ENCODE measurements at regions not wholly inside any gene's neighbourhood (a gene's known extent, or its start where the extent isn't known, plus 50 kb on each side); places are given as distances from the start of the nearest gene placed in this dataset.

GRCh38 chr13:97091196-97091595 is 96.9 kb upstream of the OXGR1 start:
- no peak for TF ChIP-seq EZH2phosphoT487 (IDR thresholded peaks at IDR 0.05; ENCODE audit: insufficient read depth, low read depth)
- TF ChIP-seq EZH2 (IDR thresholded peaks at IDR 0.05; ENCODE audit: insufficient read depth, poor library complexity, severe bottlenecking), result no peak

Data from GM23248 (cell line).